ENCODE measurements at regions not wholly inside any gene's neighbourhood (a gene's known extent, or its start where the extent isn't known, plus 50 kb on each side); places are given as distances from the start of the nearest gene placed in this dataset.

GRCh38 chr3:72101494-72101893, 316.5 kb upstream of the PROK2 start:
- Histone ChIP-seq H3K27ac (no peak overlapping the region), H3K4me1 (replicated peaks) (peaks cover 12% of the 10 kb centered on the region), H3K36me3 (no peaks in the 10 kb centered on the region), H3K27me3 (replicated peaks) (no peaks in the 10 kb centered on the region), H3K9me3 (replicated peaks) (no peaks in the 10 kb centered on the region), H3K4me3 (no peak overlapping the region)
- DNase-seq (ENCODE audit: low read depth in 1 of 2, low spot score in 2 of 2) = no peak

DNA sequence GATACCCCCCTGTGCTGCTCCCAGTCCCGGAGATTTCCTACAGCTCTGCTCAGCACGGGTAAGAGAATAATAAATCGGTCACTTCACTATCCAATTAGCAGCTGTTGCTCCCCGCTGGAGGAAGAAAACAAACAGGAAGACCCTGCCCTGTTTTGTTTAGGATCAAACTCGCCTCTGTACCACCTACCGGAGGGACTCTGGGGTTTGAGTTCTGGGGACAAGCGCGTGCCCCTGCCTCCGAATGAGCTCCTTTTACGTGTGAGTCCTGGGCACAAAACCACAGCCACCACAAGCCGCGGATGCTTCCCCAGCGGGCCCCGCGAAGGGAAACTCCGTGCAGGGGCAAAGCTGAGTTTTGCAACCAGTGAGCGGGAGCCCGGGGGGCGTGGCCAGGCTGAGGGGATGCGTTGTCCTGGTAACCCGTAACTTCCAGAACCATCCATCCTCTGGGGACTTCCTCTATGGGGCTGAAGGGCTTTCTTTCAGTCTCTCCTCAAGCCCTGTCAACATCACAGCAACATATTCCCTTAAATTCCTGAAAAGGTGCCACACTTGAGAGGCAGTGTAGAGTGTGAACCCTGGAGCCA, 315.7 kb upstream of the PROK2 start:
- Histone ChIP-seq H3K27me3 (replicated peaks) (no peaks in the 10 kb centered on the region), H3K27ac (no peak overlapping the region), H3K36me3 (no peaks in the 10 kb centered on the region), H3K9me3 (replicated peaks) (no peaks in the 10 kb centered on the region), H3K4me1 (replicated peaks) (peaks cover 12% of the 10 kb centered on the region), H3K4me3 (peak overlapping the region; percentile 30)
- DNase-seq (ENCODE audit: low read depth in 1 of 2, low spot score in 2 of 2) = peak; percentile 71 to 85

DNA sequence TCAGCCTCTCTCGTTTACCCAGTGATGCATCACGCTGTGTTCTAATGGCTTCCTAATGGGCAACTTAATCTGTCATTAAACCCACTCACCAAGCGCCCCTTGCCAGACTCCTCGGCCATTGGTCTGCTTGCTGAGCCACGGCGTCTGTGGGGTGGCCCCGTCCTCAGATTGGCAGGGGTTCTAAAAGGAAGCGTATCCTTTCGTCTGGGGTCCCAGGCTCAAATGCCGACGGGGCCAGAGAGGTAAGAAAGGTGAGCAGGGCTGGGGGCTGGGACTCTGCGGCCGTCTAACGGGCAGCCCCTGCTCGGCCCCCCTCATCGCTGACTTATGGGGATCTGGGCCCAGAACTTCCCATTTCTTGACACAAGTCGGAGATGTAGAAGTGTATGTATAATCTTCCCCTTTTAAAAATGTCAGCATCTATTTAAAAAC, 315.1 kb upstream of the PROK2 start:
- Histone ChIP-seq H3K9me3 (replicated peaks) (no peaks in the 10 kb centered on the region), H3K27ac (no peak overlapping the region), H3K4me1 (replicated peaks) (peaks cover 12% of the 10 kb centered on the region), H3K4me3 (peak overlapping the region; percentile 30; the same call in 1 of the 2 replicates), H3K27me3 (replicated peaks) (no peaks in the 10 kb centered on the region), H3K36me3 (no peaks in the 10 kb centered on the region)
- no peak for DNase-seq (ENCODE audit: low read depth in 1 of 2, low spot score in 2 of 2)

- Histone ChIP-seq H3K9me3 (replicated peaks) (no peaks in the 10 kb centered on the region), H3K27me3 (replicated peaks) (no peaks in the 10 kb centered on the region), H3K4me1 (replicated peaks) (peaks cover 12% of the 10 kb centered on the region), H3K4me3 (no peak overlapping the region), H3K36me3 (no peaks in the 10 kb centered on the region), H3K27ac (no peak overlapping the region)
- DNase-seq (ENCODE audit: low read depth in 1 of 2, low spot score in 2 of 2) = no peak
Observed at GRCh38 chr3:72099326-72100079, 314.6 kb upstream of the PROK2 start.

DNA sequence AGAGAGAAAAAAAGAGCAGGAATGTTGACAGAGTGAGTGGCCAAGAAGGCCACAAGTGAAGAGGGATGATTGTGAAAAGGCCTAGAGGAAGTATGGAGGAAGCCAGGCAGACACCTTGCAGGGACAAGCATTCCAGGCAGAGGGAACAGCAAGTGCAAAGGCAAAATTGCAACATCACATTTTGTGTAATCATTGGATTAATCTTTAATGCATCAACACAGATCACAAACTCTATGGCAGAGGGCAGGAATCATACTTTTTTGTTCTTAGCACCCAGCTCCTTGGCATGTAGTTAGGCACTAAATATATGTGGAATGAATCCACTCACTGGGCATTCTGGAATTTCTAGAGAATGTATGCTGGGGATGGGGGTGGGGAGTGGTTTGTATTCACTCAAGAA, 312.1 kb upstream of the PROK2 start:
- no peaks in the 10 kb centered on the region for H3K36me3 ChIP-seq
- H3K4me1 ChIP-seq (replicated peaks) = peaks cover 12% of the 10 kb centered on the region
- H3K9me3 ChIP-seq (replicated peaks) = no peaks in the 10 kb centered on the region
- no peaks in the 10 kb centered on the region for H3K27me3 ChIP-seq (replicated peaks)
- H3K27ac ChIP-seq = no peak overlapping the region
- DNase-seq (ENCODE audit: low read depth in 1 of 2, low spot score in 2 of 2) = no peak
- no peak overlapping the region for H3K4me3 ChIP-seq

DNA sequence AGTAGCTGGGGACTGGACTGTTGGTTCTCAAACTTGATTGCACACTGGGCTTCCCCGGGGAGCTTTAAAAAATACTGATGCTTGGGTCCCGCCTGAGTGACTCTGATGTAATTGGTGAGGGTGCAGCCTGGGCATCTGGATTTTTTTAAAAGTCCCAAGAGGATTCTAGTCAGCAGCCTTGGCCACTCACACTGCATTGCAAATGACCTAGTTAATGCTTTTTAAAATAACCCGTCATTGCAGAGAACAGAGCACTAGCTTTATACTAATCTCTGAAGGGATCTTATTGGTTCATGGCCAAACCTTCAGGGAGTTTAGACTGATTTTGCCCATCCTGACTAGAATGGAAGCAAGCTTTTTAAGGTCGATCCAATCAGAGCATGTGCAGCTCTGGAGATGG, 310.6 kb upstream of the PROK2 start:
- H3K27ac ChIP-seq = no peak overlapping the region
- H3K9me3 ChIP-seq (replicated peaks) = no peaks in the 10 kb centered on the region
- DNase-seq (ENCODE audit: low read depth in 1 of 2, low spot score in 2 of 2) = no peak
- H3K4me1 ChIP-seq (replicated peaks) = peaks cover under 1% of the 10 kb centered on the region; the same call in 1 of the 2 replicates
- no peak overlapping the region for H3K4me3 ChIP-seq
- H3K36me3 ChIP-seq = no peaks in the 10 kb centered on the region
- no peaks in the 10 kb centered on the region for H3K27me3 ChIP-seq (replicated peaks)

- no peak for DNase-seq (ENCODE audit: low read depth in 1 of 2, low spot score in 2 of 2)
- no peaks in the 10 kb centered on the region for H3K27me3 ChIP-seq (replicated peaks)
- H3K36me3 ChIP-seq = no peaks in the 10 kb centered on the region
- no peak overlapping the region for H3K27ac ChIP-seq
- no peaks in the 10 kb centered on the region for H3K4me1 ChIP-seq (replicated peaks)
- H3K9me3 ChIP-seq (replicated peaks) = no peaks in the 10 kb centered on the region
- H3K4me3 ChIP-seq = no peak overlapping the region
Observed at GRCh38 chr3:72093992-72094334, 309.0 kb upstream of the PROK2 start.

- Histone ChIP-seq H3K27ac (no peak overlapping the region), H3K4me1 (replicated peaks) (no peaks in the 10 kb centered on the region), H3K9me3 (replicated peaks) (no peaks in the 10 kb centered on the region), H3K27me3 (replicated peaks) (no peaks in the 10 kb centered on the region), H3K4me3 (no peak overlapping the region), H3K36me3 (no peaks in the 10 kb centered on the region)
- no peak for DNase-seq (ENCODE audit: low read depth in 1 of 2, low spot score in 2 of 2)
Observed at GRCh38 chr3:72093270-72093991, 308.5 kb upstream of the PROK2 start.

DNA sequence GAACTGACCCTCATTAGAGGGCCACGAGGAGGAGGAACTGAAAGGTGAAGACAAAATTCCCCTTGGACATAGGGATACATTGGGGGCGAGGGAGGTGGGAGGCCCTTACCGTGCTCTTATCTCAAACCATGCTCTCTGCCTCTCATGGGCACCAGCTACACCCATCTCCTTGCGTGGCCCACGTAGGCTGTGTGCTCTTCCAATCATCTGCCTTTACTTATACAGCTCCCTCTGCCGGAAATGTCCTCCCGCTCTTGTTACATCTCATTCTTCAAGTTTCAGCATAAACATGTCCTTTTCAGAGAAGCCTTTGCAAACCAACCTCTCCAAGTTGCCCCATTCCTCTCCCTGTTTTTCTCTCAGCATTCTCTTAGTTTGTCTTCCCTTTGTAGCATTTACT, 307.8 kb upstream of the PROK2 start:
- H3K9me3 ChIP-seq (replicated peaks) = no peaks in the 10 kb centered on the region
- no peaks in the 10 kb centered on the region for H3K27me3 ChIP-seq (replicated peaks)
- H3K4me3 ChIP-seq = no peak overlapping the region
- no peak overlapping the region for H3K27ac ChIP-seq
- DNase-seq (ENCODE audit: low read depth in 1 of 2, low spot score in 2 of 2) = no peak
- no peaks in the 10 kb centered on the region for H3K36me3 ChIP-seq
- H3K4me1 ChIP-seq (replicated peaks) = no peaks in the 10 kb centered on the region

GRCh38 chr3:72088486-72089025, 303.6 kb upstream of the PROK2 start:
- Histone ChIP-seq H3K27me3 (replicated peaks) (no peaks in the 10 kb centered on the region), H3K36me3 (no peaks in the 10 kb centered on the region), H3K27ac (no peak overlapping the region), H3K4me3 (no peak overlapping the region), H3K9me3 (replicated peaks) (no peaks in the 10 kb centered on the region), H3K4me1 (replicated peaks) (no peaks in the 10 kb centered on the region)
- DNase-seq (ENCODE audit: low read depth in 1 of 2, low spot score in 2 of 2) = no peak

DNA sequence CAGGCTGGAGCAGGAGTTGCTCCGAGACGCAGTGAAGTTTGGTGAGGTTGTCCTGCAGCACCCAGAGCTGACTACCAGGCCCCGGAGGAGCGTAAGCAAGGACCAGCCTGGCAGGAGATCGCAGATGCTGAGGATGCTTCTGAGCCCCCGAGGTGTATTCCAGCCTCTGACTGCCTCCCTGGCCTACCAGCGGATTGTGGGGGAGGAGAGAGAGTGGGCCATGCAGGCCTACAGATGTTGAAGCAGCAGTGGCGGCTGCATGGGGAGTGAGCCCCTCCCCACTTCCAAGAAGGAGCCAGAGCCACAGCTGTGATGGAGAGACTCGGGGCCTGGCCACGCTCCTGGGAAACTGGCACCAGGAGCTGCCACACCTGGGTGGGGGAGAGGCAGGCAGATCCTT, 302.5 kb upstream of the PROK2 start:
- no peak overlapping the region for H3K27ac ChIP-seq
- H3K36me3 ChIP-seq = no peaks in the 10 kb centered on the region
- no peak overlapping the region for H3K4me3 ChIP-seq
- H3K27me3 ChIP-seq (replicated peaks) = no peaks in the 10 kb centered on the region
- H3K4me1 ChIP-seq (replicated peaks) = no peaks in the 10 kb centered on the region
- no peaks in the 10 kb centered on the region for H3K9me3 ChIP-seq (replicated peaks)
- DNase-seq (ENCODE audit: low read depth in 1 of 2, low spot score in 2 of 2) = no peak

GRCh38 chr3:72086743-72087087, 301.8 kb upstream of the PROK2 start:
- H3K27me3 ChIP-seq (replicated peaks) = no peaks in the 10 kb centered on the region

DNA sequence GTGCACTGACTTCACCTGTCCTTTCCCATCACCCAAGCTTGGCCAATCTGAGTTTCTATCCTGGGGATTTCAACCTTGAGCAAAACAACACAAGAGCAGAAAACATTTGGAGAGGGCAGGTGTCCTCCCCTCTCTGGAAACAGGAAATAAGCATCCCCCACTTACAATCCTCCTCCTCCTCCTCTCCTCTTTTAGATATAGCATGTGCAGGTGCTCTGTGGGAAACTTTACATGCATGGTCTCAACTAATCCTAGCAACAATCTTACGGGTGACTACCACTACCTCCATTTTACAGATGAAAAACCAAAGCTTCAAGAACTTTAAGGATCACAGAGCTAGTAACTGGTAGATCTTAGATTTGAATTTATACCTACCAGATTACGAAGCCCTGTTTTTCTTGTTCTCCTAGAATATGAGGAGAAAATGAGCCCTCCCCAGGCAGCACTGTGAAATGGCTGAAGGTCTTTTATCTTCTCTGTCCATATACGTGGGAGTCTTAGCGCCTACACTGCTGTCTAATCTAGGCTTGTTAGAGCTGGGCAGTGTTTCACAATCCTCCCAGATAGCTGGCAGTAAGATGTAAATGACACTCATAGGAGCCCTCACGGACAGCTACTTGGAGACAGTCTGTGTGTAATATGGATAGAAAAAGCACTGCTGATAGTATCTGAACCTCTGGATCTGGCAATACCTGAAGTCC, 301.2 kb upstream of the PROK2 start:
- Histone ChIP-seq H3K36me3 (no peaks in the 10 kb centered on the region), H3K9me3 (replicated peaks) (no peaks in the 10 kb centered on the region), H3K4me1 (replicated peaks) (no peaks in the 10 kb centered on the region), H3K27me3 (replicated peaks) (no peaks in the 10 kb centered on the region), H3K27ac (no peak overlapping the region), H3K4me3 (no peak overlapping the region)
- no peak for DNase-seq (ENCODE audit: low read depth in 1 of 2, low spot score in 2 of 2)

More at GRCh38 chr3:72086743-72087087, 301.8 kb upstream of the PROK2 start:
- Histone ChIP-seq H3K4me1 (replicated peaks) (no peaks in the 10 kb centered on the region), H3K36me3 (no peaks in the 10 kb centered on the region), H3K27ac (no peak overlapping the region), H3K4me3 (no peak overlapping the region), H3K9me3 (replicated peaks) (no peaks in the 10 kb centered on the region)
- no peak for DNase-seq (ENCODE audit: low read depth in 1 of 2, low spot score in 2 of 2)

- Histone ChIP-seq H3K27ac (no peak overlapping the region), H3K4me1 (replicated peaks) (no peaks in the 10 kb centered on the region), H3K4me3 (no peak overlapping the region), H3K27me3 (replicated peaks) (no peaks in the 10 kb centered on the region), H3K9me3 (replicated peaks) (no peaks in the 10 kb centered on the region), H3K36me3 (no peaks in the 10 kb centered on the region)
- no peak for DNase-seq (ENCODE audit: low read depth in 1 of 2, low spot score in 2 of 2)
Observed at GRCh38 chr3:72085036-72085435, 300.1 kb upstream of the PROK2 start.

Data from SJSA1 (cell line).